ENCODE measurements at regions not wholly inside any gene's neighbourhood (a gene's known extent, or its start where the extent isn't known, plus 50 kb on each side); places are given as distances from the start of the nearest gene placed in this dataset.
"Not testable (repeated sequence)": the region's sequence is repeated elsewhere in the genome, so short reads cannot be mapped to it uniquely, and the experiment has no call there.

DNA sequence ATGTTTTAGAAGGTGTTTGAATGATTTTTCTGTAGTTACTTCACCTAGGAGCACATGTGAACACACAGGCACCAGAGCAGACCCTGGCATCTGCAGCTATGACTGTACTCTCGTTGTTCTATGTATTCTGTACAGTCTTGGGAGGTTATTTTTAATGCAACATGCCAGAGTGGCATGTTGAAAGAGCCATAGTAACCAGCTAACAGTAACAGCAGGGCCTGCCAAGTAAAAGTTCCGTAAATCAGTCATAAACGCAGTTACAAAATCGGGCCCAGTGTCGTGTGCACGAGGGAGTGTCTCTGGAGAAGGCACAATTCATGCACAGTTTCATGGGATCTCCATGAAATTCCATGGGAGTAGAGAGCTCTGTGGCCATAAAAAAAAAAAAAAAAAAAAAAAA, 108.3 kb upstream of the CDK6 start:
- Histone ChIP-seq H3K36me3 (ENCODE audit: control insufficient read depth in 2 of 2, extremely low read depth in 1 of 2, insufficient read depth in 2 of 2, low read length in 2 of 2) (no peaks in the 10 kb centered on the region), H3K4me3 (ENCODE audit: control insufficient read depth in 2 of 3, extremely low read depth in 1 of 3, insufficient read depth in 2 of 3, low read depth in 1 of 3, low read length in 3 of 3) (no peak overlapping the region), H4K20me1 (ENCODE audit: control insufficient read depth, extremely low read depth, insufficient read depth, low read length) (no peaks in the 10 kb centered on the region), H3K9me3 (ENCODE audit: control insufficient read depth, low read depth, low read length) (peaks cover 8% of the 10 kb centered on the region), H3K27me3 (ENCODE audit: control insufficient read depth, extremely low read depth, insufficient read depth, low read length) (no peaks in the 10 kb centered on the region), H3K4me1 (ENCODE audit: control insufficient read depth, extremely low read depth, insufficient read depth, low read length) (no peaks in the 10 kb centered on the region), H3K9me1 (ENCODE audit: control insufficient read depth, extremely low read depth, insufficient read depth, low read length) (no peaks in the 10 kb centered on the region), H2AFZ (ENCODE audit: control insufficient read depth, low read length) (no peak overlapping the region), H3K4me2 (ENCODE audit: control insufficient read depth, extremely low read depth, insufficient read depth, low read depth, low read length) (no peak overlapping the region), H3K27ac (ENCODE audit: control insufficient read depth, insufficient read depth, low read length) (no peak overlapping the region), H3K79me2 (ENCODE audit: control insufficient read depth, insufficient read depth, low read length) (no peaks in the 10 kb centered on the region), H3K9ac (ENCODE audit: control insufficient read depth, extremely low read depth, insufficient read depth, low read length) (no peak overlapping the region)
- TF ChIP-seq, protein P1, sequence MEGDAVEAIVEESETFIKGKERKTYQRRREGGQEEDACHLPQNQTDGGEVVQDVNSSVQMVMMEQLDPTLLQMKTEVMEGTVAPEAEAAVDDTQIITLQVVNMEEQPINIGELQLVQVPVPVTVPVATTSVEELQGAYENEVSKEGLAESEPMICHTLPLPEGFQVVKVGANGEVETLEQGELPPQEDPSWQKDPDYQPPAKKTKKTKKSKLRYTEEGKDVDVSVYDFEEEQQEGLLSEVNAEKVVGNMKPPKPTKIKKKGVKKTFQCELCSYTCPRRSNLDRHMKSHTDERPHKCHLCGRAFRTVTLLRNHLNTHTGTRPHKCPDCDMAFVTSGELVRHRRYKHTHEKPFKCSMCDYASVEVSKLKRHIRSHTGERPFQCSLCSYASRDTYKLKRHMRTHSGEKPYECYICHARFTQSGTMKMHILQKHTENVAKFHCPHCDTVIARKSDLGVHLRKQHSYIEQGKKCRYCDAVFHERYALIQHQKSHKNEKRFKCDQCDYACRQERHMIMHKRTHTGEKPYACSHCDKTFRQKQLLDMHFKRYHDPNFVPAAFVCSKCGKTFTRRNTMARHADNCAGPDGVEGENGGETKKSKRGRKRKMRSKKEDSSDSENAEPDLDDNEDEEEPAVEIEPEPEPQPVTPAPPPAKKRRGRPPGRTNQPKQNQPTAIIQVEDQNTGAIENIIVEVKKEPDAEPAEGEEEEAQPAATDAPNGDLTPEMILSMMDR (optimal IDR thresholded peaks at IDR 0.05 in 1 of 3, IDR thresholded peaks at IDR 0.05 in 1 of 3, conservative IDR thresholded peaks at IDR 0.05 in 1 of 3; ENCODE audit: extremely low read depth in 1 of 3, insufficient read depth in 2 of 3, low read length in 3 of 3), result no peak
- FAIRE-seq, result no peak
- dilution Hi-C loops (cut with MboI; ENCODE audit: extremely low pct_ligation_motif_present, low sequenced_read_pairs), result no loop called here
- DNase-seq (ENCODE audit: low read depth, low spot score), result no peak

DNA sequence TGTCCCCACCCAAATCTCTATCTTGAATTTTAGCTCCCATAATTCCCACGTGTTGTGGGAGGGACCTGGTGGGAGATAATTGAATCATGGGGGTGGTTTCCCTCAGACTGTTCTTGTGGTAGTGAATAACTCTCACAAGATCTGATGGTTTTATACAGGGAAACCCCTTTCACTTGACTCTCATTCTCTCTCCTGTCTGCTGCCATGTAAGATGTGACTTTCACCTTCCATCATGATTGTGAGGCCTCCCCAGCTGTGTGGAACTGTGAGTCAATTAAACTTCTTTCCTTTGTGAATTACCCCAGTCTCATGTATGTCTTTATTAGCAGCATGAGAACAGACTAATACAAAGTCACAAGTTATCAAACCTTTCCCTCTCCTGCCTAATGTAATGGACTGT, 106.3 kb upstream of the CDK6 start:
- H4K20me1 ChIP-seq (ENCODE audit: control insufficient read depth, extremely low read depth, insufficient read depth, low read length); H3K4me2 ChIP-seq (ENCODE audit: control insufficient read depth, extremely low read depth, insufficient read depth, low read depth, low read length); H3K79me2 ChIP-seq (ENCODE audit: control insufficient read depth, insufficient read depth, low read length); DNase-seq (ENCODE audit: low read depth, low spot score); H3K9ac ChIP-seq (ENCODE audit: control insufficient read depth, extremely low read depth, insufficient read depth, low read length); FAIRE-seq; dilution Hi-C loops (cut with MboI; ENCODE audit: extremely low pct_ligation_motif_present, low sequenced_read_pairs); H3K4me1 ChIP-seq (ENCODE audit: control insufficient read depth, extremely low read depth, insufficient read depth, low read length); H3K9me1 ChIP-seq (ENCODE audit: control insufficient read depth, extremely low read depth, insufficient read depth, low read length); H3K27ac ChIP-seq (ENCODE audit: control insufficient read depth, insufficient read depth, low read length); H2AFZ ChIP-seq (ENCODE audit: control insufficient read depth, low read length); H3K36me3 ChIP-seq (ENCODE audit: control insufficient read depth in 2 of 2, extremely low read depth in 1 of 2, insufficient read depth in 2 of 2, low read length in 2 of 2); H3K4me3 ChIP-seq (ENCODE audit: control insufficient read depth in 2 of 3, extremely low read depth in 1 of 3, insufficient read depth in 2 of 3, low read depth in 1 of 3, low read length in 3 of 3); H3K27me3 ChIP-seq (ENCODE audit: control insufficient read depth, extremely low read depth, insufficient read depth, low read length): not testable (repeated sequence)
- peaks cover 10% of the 10 kb centered on the region for H3K9me3 ChIP-seq (ENCODE audit: control insufficient read depth, low read depth, low read length)

DNA sequence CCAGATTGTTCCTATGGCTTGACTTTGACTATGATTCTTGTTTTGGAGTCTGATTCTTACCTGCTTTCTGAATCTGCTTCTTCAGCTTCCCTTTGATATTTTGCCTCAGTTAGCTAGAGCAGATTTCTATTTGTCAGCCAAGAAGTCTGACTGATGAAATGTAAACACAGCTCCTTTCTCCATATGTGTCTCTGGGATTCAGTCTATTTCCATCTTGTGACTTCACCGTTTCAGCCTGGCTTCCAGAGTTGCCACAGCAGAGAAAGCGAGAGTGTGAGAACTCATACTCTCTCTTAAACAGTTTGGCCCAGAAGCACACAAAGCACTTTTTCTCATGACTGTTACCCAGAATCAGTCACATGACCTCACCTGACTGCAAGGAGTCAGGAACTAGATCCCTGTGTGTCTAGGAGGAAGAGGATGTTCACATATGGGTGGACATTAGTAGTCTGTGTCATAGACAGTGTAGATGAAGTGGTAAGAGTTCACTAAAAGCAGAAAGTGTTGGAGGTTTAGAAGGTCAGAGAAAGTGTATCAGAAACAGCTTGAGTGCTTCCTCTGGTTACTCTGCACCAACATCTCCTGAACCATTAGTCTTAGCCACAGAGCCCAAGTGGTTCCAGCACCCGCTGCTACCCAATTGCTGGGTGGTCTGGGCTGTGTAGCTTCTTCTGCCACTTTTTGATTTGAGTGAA, 103.4 kb upstream of the CDK6 start:
- H3K4me1 ChIP-seq (ENCODE audit: control insufficient read depth, extremely low read depth, insufficient read depth, low read length), result no peaks in the 10 kb centered on the region
- H3K9ac ChIP-seq (ENCODE audit: control insufficient read depth, extremely low read depth, insufficient read depth, low read length), result no peak overlapping the region
- dilution Hi-C loops (cut with MboI; ENCODE audit: extremely low pct_ligation_motif_present, low sequenced_read_pairs), result no loop called here
- H3K9me1 ChIP-seq (ENCODE audit: control insufficient read depth, extremely low read depth, insufficient read depth, low read length), result no peaks in the 10 kb centered on the region
- H4K20me1 ChIP-seq (ENCODE audit: control insufficient read depth, extremely low read depth, insufficient read depth, low read length), result no peaks in the 10 kb centered on the region
- H3K4me3 ChIP-seq (ENCODE audit: control insufficient read depth in 2 of 3, extremely low read depth in 1 of 3, insufficient read depth in 2 of 3, low read depth in 1 of 3, low read length in 3 of 3), result no peak overlapping the region
- H3K4me2 ChIP-seq (ENCODE audit: control insufficient read depth, extremely low read depth, insufficient read depth, low read depth, low read length), result no peak overlapping the region
- FAIRE-seq (no peak), DNase-seq (ENCODE audit: low read depth, low spot score) (no peak)
- H3K9me3 ChIP-seq (ENCODE audit: control insufficient read depth, low read depth, low read length), result peaks cover 10% of the 10 kb centered on the region
- no peak overlapping the region for H2AFZ ChIP-seq (ENCODE audit: control insufficient read depth, low read length)
- no peaks in the 10 kb centered on the region for H3K36me3 ChIP-seq (ENCODE audit: control insufficient read depth in 2 of 2, extremely low read depth in 1 of 2, insufficient read depth in 2 of 2, low read length in 2 of 2)
- no peak overlapping the region for H3K27ac ChIP-seq (ENCODE audit: control insufficient read depth, insufficient read depth, low read length)
- TF ChIP-seq, protein P1 (optimal IDR thresholded peaks at IDR 0.05 in 1 of 3, IDR thresholded peaks at IDR 0.05 in 1 of 3, conservative IDR thresholded peaks at IDR 0.05 in 1 of 3; ENCODE audit: extremely low read depth in 1 of 3, insufficient read depth in 2 of 3, low read length in 3 of 3), result no peak
- no peak for TF ChIP-seq EZH2 (IDR thresholded peaks at IDR 0.05; ENCODE audit: low read length)
- H3K79me2 ChIP-seq (ENCODE audit: control insufficient read depth, insufficient read depth, low read length), result no peaks in the 10 kb centered on the region
- H3K27me3 ChIP-seq (ENCODE audit: control insufficient read depth, extremely low read depth, insufficient read depth, low read length), result no peaks in the 10 kb centered on the region

Data from keratinocyte (primary cell).